ENCODE measurements at regions not wholly inside any gene's neighbourhood (a gene's known extent, or its start where the extent isn't known, plus 50 kb on each side); places are given as distances from the start of the nearest gene placed in this dataset.

DNA sequence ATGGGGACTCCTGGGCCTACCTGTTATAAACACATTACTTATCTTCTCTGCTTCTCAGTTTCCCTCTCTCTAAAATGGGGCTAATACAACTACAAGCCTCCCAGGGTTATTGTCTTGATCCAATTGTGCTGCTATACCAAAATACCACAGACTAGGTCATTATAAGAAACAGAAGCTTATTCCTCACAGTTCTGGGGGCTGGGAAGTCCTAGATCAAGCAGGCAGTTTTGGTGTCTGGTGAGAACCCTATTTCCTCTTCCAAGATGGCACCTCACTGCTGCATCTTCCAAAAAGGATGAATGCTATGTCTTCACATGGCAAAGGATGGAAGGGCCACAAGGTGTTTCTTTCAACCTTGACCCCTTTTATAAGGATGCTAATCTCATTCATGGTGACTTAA, 732.9 kb upstream of the TBX3 start:
- H2BK120ac ChIP-seq (replicated peaks; ENCODE audit: low read depth, low read length), result no peak overlapping the region
- H3K4me1 ChIP-seq (replicated peaks in 1 of 4; ENCODE audit: control insufficient read depth in 3 of 4, insufficient read depth in 4 of 4, low read length in 3 of 4), result peaks cover 0 to 4% (median 1%) of the 10 kb centered on the region in 4 experiments; a peak in 1 of 7 replicates
- no peaks in the 10 kb centered on the region for H3K79me2 ChIP-seq (ENCODE audit: control insufficient read depth in 1 of 2, insufficient read depth in 2 of 2, low read length in 2 of 2)
- H3K9ac ChIP-seq (replicated peaks in 1 of 4; ENCODE audit: extremely low read depth in 1 of 4, low read depth in 3 of 4, low read length in 3 of 4), result no peak overlapping the region
- H4K8ac ChIP-seq (ENCODE audit: extremely low read depth, insufficient read depth, low read length), result no peak overlapping the region
- H4K5ac ChIP-seq (ENCODE audit: insufficient read length, low read depth, low read length), result no peak overlapping the region
- H3K4me3 ChIP-seq (ENCODE audit: extremely low read depth in 1 of 4, insufficient read depth in 2 of 4, low read depth in 3 of 4, low read length in 4 of 4), result no peak overlapping the region
- H4K91ac ChIP-seq (replicated peaks; ENCODE audit: insufficient read length, low read length), result no peak overlapping the region
- no peak overlapping the region for H3K18ac ChIP-seq (ENCODE audit: extremely low read depth, low read length)
- no peak overlapping the region for H2BK15ac ChIP-seq (ENCODE audit: low read length)
- no peak overlapping the region for H2AFZ ChIP-seq (ENCODE audit: low read length)
- H2AK5ac ChIP-seq (ENCODE audit: low read depth, low read length), result no peak overlapping the region
- H2BK5ac ChIP-seq (ENCODE audit: low read depth, low read length), result no peak overlapping the region
- H3K27me3 ChIP-seq (replicated peaks in 1 of 4; ENCODE audit: control insufficient read depth in 3 of 4, extremely low read depth in 1 of 4, insufficient read depth in 3 of 4, low read length in 3 of 4), result no peaks in the 10 kb centered on the region
- no peak overlapping the region for H3K27ac ChIP-seq (ENCODE audit: low read depth, low read length)
- no peak overlapping the region for H3K4me2 ChIP-seq (ENCODE audit: insufficient read depth in 1 of 2, low read depth in 2 of 2, low read length in 2 of 2)
- no peak overlapping the region for H2BK20ac ChIP-seq (ENCODE audit: low read length)
- no peak overlapping the region for H2BK12ac ChIP-seq (ENCODE audit: low read depth, low read length)
- H4K20me1 ChIP-seq (replicated peaks in 1 of 2; ENCODE audit: control insufficient read depth in 1 of 2, insufficient read depth in 2 of 2, low read length in 2 of 2), result no peaks in the 10 kb centered on the region
- ChIA-PET POLR2A (ENCODE audit: partially characterized antibody) (no interaction called here), CTCF (ENCODE audit: partially characterized antibody) (no interaction called here)
- no peaks in the 10 kb centered on the region for H3K79me1 ChIP-seq (ENCODE audit: low read depth, low read length)
- no peak for FAIRE-seq
- H3K4ac ChIP-seq (replicated peaks; ENCODE audit: insufficient read length, low read depth, low read length), result no peak overlapping the region
- no peak overlapping the region for H3K14ac ChIP-seq (ENCODE audit: insufficient read length)
- no peak for DNase-seq (ENCODE audit: low read depth in 1 of 2, low spot score in 2 of 2)
- no peaks in the 10 kb centered on the region for H3K9me3 ChIP-seq (ENCODE audit: insufficient read depth in 2 of 2, low read depth in 1 of 2, low read length in 1 of 2)
- H3K56ac ChIP-seq (replicated peaks; ENCODE audit: insufficient read length, low read depth, low read length), result no peak overlapping the region
- H3K23ac ChIP-seq (ENCODE audit: insufficient read length), result no peak overlapping the region
- no peaks in the 10 kb centered on the region for H3K36me3 ChIP-seq (ENCODE audit: control insufficient read depth in 2 of 4, insufficient read depth in 4 of 4, low read length in 3 of 4)
- TF ChIP-seq GTF2F1 (IDR thresholded peaks at IDR 0.05; ENCODE audit: borderline replicate concordance, low read depth, low read length) (no peak), SAP30 (IDR thresholded peaks at IDR 0.05; ENCODE audit: insufficient read depth, insufficient replicate concordance, low read length) (no peak)
- H3K23me2 ChIP-seq (ENCODE audit: low read depth, low read length), result peaks cover 2% of the 10 kb centered on the region; the same call in 1 of the 2 replicates

Data from H1 (cell line).